M059J (cell line): ENCODE measurements at regions not wholly inside any gene's neighbourhood (a gene's known extent, or its start where the extent isn't known, plus 50 kb on each side); places are given as distances from the start of the nearest gene placed in this dataset.

Experiments used
- DNase-seq: peaks from one replicate; pipeline ENCODE4 v3.0.0-alpha.2; 2012; ENCODE audit warnings: low read depth

DNA sequence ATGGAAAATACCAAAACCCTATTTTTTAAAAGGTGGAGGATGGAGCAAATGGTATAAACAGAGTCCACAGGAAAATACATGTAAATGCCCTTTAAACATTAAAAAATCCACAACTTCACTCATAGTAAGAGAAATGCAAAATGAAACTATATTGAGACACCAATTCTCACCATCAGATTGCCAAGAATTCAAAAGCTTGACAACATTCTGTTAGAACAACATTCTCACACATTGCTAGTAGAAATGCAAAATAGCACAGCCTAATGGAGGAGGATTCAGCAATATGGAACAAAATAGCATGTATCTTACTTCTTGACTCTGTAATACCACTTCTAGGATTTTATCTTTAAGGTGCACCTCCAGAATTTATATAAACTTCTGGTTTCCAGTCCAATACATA is 351.8 kb downstream of the NXPE2 start:
- DNase-seq = no peak

DNA sequence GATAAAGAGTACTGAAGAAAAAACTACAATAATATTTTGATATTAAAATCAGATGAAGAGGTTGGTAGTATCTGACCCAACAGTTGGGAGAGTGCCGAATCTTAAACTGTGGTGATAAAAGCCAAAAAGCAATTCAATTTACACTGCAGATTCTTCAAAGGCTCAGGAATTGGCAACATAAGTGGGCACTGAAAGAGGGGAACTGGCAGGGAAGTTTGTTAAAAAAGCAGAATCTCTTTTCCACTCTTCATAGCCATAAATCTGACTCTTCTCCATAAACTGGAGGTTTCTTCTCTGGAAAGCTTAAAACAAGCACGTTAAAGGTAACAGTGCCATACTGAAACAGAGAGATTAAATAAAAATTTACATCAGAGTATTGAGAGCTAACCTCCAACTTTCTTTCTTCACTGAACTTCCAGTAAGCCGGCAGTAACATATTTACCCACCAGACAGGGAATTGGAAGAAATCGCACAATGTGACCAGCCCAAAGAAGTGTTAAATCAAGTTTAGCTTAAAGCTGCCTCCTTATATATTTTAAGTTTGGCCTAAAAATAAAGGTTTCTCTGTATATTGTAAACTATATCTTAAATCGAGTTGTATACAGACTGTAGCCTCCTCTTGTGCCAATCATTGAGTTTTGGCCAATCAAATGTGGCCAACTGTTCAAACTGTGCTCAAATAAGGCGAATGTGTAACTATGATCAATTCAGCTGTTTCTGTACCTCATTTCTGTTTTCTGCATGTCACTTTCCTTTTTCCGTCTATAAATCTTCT is 358.3 kb downstream of the NXPE2 start:
- DNase-seq = no peak

GRCh38 chr11:115042002-115042401 is 363.7 kb downstream of the NXPE2 start:
- no peak for DNase-seq

GRCh38 chr11:115047631-115048030 is 369.3 kb downstream of the NXPE2 start:
- no peak for DNase-seq

DNA sequence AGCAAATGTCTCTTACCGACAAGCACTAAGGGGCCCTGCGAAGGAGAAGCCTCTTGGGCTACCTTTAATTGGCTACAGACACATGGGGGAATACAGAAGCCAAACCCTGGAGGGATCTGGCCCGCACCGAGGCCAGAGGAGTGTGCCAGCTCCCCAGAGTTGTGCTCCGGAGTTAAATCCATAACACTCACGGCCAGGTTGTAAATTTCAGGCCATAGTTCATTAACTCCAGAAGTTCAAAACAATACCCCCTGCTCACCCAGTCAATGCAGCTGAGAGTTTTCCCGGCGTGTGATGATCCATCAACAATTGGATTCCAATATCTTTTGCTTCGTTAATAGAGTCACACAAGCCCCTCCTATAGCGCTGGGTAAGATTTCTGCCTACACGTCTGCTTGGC is 371.5 kb downstream of the NXPE2 start:
- no peak for DNase-seq

GRCh38 chr11:115050756-115051155 is 372.4 kb downstream of the NXPE2 start:
- no peak for DNase-seq

DNA sequence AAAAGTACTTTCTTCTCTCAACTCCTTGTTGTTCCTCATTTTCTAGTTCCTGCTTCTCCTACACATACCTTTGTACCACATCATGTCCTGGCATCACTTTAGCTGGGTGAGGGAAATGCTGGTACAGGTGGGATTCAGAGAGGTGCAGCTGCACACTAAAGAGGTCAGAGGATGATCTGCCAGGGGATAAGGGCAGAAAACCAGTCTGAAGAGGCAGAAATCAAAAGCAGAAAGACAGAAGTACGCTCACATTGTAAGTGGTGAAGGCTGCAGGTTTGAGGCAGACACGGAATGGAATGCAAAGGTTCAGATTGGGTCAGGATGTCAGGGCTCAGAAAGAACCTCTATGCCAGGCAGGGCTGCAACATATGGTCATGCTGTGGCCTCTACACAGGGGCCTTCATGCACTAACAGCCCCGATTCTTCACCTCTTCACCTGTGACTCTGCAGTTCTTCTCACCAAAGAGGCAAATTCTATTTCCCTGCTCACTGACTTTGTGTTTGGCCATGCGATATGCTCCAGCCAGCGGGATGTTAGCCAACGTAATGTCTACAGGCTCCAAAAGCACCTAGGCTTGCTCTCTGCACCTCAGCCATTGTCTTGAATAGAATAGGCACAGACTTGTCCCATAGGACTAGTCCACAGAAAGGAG is 373.7 kb downstream of the NXPE2 start:
- DNase-seq = no peak

GRCh38 chr11:115052601-115053000 is 374.3 kb downstream of the NXPE2 start:
- no peak for DNase-seq

DNA sequence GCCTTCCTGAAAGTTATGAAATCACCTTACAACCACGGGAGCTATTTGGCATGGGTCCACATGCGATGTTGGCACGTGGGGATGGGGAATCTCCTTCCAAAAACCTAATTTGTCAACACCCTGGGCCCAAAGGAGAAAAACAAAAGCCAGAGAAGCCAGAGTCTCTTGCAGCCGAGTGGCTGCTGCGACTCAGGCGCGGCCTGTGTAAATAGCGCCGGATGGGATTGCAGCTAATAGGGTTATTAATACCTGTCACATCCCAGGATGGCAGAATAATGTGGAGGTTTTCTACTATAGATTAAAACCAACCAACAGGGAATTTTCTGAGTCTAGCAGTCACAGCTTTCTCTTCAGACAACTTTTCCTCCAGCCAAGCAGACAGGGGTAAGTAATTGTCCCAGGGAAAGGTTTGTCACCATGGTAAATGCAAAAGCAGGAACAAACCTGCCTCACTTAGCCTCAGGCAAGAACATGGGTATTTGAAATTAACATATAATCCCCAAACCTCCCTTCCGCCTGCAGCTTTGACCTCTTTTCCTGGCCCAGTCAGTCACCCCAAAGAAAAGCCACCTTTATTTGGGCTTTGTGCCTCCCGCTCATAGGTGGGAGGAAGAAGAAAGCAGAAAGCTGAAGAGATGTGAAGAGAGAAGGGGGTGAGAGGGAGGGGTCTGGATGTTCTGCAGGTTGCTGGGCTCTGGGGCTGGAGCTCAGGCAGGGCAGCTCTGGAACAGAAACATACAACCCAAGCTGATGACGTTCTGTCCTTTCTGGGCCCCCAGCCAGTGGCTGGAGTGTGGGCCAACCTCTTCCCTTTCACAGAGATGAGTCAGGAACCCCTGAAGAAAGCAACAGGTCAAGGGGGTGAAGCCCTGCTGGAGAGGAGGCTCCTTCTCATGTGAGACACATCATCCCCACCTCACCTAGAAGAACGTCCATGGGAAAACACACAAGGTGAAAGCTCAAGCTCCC is 376.5 kb downstream of the NXPE2 start:
- DNase-seq = peak; percentile 40

DNA sequence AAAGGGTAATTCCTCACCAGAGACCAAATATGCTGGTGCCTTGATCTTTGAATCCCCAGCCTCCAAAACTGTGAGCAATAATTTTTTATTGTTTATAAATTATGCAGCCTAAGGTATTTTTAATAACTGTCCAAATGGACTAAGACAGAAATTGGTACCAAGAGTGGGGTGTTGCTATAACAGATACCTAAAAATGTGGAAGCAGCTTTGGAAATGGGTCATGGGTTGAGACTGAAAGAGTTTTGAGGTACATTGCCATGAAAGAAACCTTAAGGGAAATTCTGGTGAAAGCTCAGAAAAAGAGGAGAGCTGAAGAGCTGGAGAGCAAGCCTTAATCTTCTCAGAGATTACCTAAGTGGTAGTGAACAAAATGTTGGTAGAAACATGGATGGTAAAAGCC is 378.2 kb downstream of the NXPE2 start:
- no peak for DNase-seq

GRCh38 chr11:115060840-115061239 is 382.5 kb downstream of the NXPE2 start:
- DNase-seq = no peak

DNA sequence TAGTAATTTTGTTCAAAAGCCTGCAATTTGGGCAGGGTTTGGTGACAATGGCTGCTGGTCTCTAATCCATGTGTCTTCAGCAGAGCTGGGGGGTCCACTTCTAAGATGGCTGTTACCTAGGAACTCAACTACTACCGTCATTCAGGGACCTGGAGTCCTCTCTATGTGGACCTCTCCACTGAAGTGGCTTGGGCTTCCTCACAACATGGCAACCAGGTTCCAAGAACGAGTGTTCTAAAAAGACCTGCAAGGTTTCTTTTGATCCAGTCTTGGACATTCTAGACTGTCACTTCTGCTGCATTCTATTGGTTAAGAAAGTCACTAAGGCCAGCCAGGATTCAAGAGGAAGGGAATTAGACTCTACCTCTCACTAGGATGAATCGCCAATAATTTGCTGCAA is 387.0 kb downstream of the NXPE2 start:
- no peak for DNase-seq

- no peak for DNase-seq
Measured at GRCh38 chr11:115065830-115066664, 387.7 kb downstream of the NXPE2 start.

GRCh38 chr11:115067471-115067870 is 389.1 kb downstream of the NXPE2 start:
- DNase-seq = no peak

- DNase-seq = no peak
Measured at GRCh38 chr11:115067900-115068530, 389.7 kb downstream of the NXPE2 start.

GRCh38 chr11:115069599-115069998 is 391.3 kb downstream of the NXPE2 start:
- no peak for DNase-seq

DNA sequence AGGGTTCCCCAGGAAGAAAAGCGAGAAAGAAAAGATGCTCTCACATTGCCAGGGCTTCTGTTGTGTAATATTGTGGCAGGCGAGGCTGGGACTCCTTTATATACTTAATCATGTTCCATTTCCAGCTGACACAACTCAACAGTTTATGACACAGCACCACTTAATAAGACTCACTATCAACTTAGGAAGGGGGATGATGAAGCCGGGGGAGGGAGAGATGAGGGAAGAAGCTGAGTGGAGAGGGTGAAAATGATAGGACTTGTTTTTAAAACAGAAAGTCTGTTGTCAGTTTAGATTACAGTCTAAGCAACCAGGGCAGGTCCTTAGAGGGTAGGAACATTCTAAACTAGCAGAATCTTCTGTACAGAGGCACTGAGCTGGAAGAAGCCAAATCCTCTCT is 397.0 kb downstream of the NXPE2 start:
- DNase-seq = no peak

DNA sequence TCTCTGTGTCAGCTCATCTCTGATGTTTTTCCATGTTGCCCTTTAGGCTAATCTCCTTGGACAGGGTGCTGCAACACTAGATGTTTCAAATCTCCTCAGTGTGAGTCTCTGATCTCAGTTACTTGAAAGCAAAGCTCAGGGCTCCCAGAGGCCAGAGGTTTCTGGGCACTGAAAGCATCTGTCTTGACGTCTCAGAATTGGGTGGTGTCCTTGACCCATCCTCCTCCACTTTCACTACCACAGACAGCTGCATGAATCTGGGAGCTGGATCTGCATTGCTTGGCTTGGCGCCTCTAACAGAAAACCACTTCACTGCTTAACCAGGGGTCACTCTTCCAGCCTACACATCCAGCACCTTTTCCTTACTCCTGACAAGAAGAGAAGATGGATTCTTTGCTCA is 399.4 kb downstream of the NXPE2 start:
- no peak for DNase-seq

- DNase-seq = no peak
Measured at GRCh38 chr11:115078461-115079438, 400.4 kb downstream of the NXPE2 start.
